C4-2B (cell line): ENCODE measurements at regions not wholly inside any gene's neighbourhood (a gene's known extent, or its start where the extent isn't known, plus 50 kb on each side); places are given as distances from the start of the nearest gene placed in this dataset.

Source experiments
- H3K27ac ChIP-seq: fragments of 450-650 bp; 2 replicates; pipeline ENCODE4 v1.5.1; 2017
- CTCF ChIP-seq: fragments of 450-650 bp; conservative IDR thresholded peaks from 2 replicates; pipeline ENCODE4 v1.5.1; 2017; ENCODE audit warnings: mild to moderate bottlenecking
- ZFX ChIP-seq: fragments of 450-650 bp; IDR thresholded peaks from 2 replicates; pipeline ENCODE4 v1.6.1; 2017

DNA sequence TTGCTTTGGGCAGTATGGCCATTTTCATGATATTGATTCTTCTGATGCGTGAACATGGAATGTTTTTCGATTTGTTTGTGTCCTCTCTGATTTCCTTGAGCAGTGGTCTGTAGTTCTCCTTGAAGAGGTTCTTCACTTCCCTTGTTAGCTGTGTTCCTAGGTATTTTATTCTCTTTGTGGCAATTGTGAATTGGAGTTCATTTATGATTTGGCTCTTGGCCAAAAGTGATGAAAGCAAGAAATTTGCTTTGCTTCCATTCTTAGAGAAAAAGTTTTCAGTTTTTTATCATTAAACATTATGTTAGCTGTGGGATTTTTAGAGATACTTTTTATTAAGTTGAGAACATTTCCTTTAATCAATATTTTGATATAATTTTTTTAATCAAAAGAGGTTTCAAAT, 203.5 kb downstream of the TAF11L14 start:
- no peak overlapping the region for H3K27ac ChIP-seq
- TF ChIP-seq ZFX (no peak), CTCF (no peak)

GRCh38 chr5:17838469-17838868, 204.2 kb downstream of the TAF11L14 start:
- no peak for TF ChIP-seq CTCF
- no peak for TF ChIP-seq ZFX
- no peak overlapping the region for H3K27ac ChIP-seq

DNA sequence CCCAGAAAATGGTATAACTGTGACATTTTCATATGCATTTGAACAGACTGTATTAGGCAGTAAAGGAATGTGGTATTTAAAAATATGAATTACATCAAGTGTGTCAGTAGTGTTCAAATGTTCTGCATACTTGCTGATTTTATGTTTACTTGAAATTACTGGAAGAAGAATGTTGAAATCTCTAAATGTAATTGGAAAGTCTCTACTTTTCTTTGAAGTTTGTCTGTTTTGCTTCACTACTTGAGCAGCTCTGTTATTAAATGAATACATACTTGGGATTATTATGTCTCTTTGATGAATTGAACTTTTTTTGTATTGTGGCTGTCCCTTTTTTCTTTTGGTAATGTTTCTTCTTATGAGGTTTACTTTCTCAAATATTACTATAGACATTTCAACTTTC, 205.6 kb downstream of the TAF11L14 start:
- no peak overlapping the region for H3K27ac ChIP-seq
- TF ChIP-seq CTCF, result no peak
- TF ChIP-seq ZFX, result no peak

DNA sequence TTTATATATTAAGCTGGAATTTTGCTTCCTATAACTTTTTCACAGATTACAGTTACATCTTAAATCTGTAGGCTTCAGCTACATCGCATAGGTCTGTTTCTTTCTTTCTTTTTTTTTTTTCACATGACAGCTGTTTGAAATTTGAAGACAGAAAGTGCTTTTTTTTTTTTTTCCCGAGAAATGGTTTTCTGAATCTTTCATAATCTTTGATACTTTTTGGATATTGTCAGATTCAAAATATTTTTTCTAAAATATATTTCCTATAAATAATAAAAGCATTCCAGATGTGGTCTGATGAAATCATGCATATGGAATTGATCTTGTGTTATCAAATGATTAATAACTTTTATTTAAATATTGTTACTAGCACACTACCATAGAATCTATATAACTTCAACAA, 212.2 kb downstream of the TAF11L14 start:
- no peak overlapping the region for H3K27ac ChIP-seq
- TF ChIP-seq ZFX (no peak), CTCF (no peak)

DNA sequence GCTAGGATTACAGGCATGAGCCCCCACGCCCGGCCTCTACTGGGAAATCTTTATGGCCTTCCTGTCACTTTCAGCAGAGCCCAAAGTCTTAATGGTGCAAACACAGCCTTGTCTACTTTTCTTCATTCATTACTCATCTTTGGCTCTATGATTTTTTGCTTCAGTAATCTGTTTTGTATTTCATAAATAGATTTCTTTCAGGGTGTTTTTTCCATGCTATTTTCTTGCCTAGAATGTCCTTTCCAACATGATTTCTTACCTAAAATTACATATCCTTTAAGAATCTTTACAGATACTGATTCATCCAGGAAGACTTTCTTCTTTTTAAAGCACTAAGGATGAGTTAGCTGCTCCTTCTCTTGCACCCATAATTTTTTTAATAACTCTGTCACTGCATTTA, 213.0 kb downstream of the TAF11L14 start:
- H3K27ac ChIP-seq, result no peak overlapping the region
- TF ChIP-seq ZFX, result no peak
- TF ChIP-seq CTCF, result no peak

GRCh38 chr5:17852111-17852510, 217.9 kb downstream of the TAF11L14 start:
- TF ChIP-seq CTCF (no peak), ZFX (no peak)
- no peak overlapping the region for H3K27ac ChIP-seq

- H3K27ac ChIP-seq, result no peak overlapping the region
- TF ChIP-seq CTCF, result no peak
- no peak for TF ChIP-seq ZFX
These were observed 218.5 kb downstream of the TAF11L14 start for GRCh38 chr5:17852740-17853139.
